ENCODE measurements at regions not wholly inside any gene's neighbourhood (a gene's known extent, or its start where the extent isn't known, plus 50 kb on each side); places are given as distances from the start of the nearest gene placed in this dataset.

DNA sequence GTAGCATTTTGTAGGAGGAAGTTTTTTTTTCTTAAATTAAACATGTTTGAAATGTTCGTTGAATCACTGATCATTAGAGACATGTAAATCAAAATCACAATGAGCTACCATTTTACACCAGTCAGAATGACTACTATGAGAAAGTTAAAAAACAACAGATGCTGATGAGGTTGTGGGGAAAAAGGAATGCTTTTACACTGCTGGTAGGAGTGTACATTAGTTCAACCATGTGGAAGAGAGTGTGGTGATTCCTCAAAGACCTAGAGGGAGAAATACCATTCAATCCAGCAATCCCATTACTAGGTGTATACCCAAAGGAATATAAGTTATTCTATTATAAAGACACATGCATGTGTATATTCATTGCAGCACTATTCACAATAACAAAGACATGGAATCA, 122.0 kb upstream of the ARGLU1 start:
- TF ChIP-seq, protein P1, sequence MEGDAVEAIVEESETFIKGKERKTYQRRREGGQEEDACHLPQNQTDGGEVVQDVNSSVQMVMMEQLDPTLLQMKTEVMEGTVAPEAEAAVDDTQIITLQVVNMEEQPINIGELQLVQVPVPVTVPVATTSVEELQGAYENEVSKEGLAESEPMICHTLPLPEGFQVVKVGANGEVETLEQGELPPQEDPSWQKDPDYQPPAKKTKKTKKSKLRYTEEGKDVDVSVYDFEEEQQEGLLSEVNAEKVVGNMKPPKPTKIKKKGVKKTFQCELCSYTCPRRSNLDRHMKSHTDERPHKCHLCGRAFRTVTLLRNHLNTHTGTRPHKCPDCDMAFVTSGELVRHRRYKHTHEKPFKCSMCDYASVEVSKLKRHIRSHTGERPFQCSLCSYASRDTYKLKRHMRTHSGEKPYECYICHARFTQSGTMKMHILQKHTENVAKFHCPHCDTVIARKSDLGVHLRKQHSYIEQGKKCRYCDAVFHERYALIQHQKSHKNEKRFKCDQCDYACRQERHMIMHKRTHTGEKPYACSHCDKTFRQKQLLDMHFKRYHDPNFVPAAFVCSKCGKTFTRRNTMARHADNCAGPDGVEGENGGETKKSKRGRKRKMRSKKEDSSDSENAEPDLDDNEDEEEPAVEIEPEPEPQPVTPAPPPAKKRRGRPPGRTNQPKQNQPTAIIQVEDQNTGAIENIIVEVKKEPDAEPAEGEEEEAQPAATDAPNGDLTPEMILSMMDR (IDR thresholded peaks at IDR 0.05), result no peak
- no peak for TF ChIP-seq POLR2A (IDR thresholded peaks at IDR 0.05)

Measured in thyroid gland (tissue), 4 donors.